Adrenal gland (tissue), 5 donors: ENCODE measurements at regions not wholly inside any gene's neighbourhood (a gene's known extent, or its start where the extent isn't known, plus 50 kb on each side); places are given as distances from the start of the nearest gene placed in this dataset.

Experiments
- CTCF ChIP-seq, 6 experiments: fragments of 450-650 bp in 4 of 6; fragments of 200-600 bp in 2 of 6; sonication (generic) in 1 of 6; IDR thresholded peaks; 1 replicate in 5 of 6; 2 replicates in 1 of 6; pipeline versions ENCODE4 v1.5.1 to v1.8.0; 2016 to 2021; ENCODE audit warnings: antibody characterized with exemption in 6 of 6, mild to moderate bottlenecking in 2 of 6, moderate library complexity in 1 of 6
- POLR2A ChIP-seq, 2 donors: fragments of 450-650 bp; IDR thresholded peaks; one replicate each; pipeline ENCODE4 v1.6.1; 2017; ENCODE audit warnings: antibody characterized with exemption in 2 of 2, mild to moderate bottlenecking in 2 of 2, moderate library complexity in 1 of 2
- donor health status: DM: no; HTN: no; CAD: no.

GRCh38 chr2:129439406-129440302, 539.8 kb upstream of the RAB6C start:
- no peak for TF ChIP-seq CTCF (IDR thresholded peaks at IDR 0.05)
- no peak for TF ChIP-seq POLR2A (IDR thresholded peaks at IDR 0.05)
